Loucy (cell line): ENCODE measurements at regions not wholly inside any gene's neighbourhood (a gene's known extent, or its start where the extent isn't known, plus 50 kb on each side); places are given as distances from the start of the nearest gene placed in this dataset.

Experiments used
- H2AFZ ChIP-seq: fragments of 200-600 bp; sonication (generic); 2 replicates; pipeline ENCODE4 v1.6.0; 2016; ENCODE audit warnings: antibody characterized with exemption, mild to moderate bottlenecking, low read length, moderate library complexity
- H3F3A ChIP-seq: fragments of 200-600 bp; 2 replicates; pipeline ENCODE4 v1.6.0; 2016; ENCODE audit warnings: antibody characterized with exemption, low read depth, mild to moderate bottlenecking
- H3K27me3 ChIP-seq: fragments of 200-600 bp; sonication (generic); 2 replicates; pipeline ENCODE4 v1.6.1; 2014; ENCODE audit warnings: low read length, mild to moderate bottlenecking; ENCODE audit not compliant: insufficient read depth, poor library complexity, severe bottlenecking
- H3K36me3 ChIP-seq: fragments of 200-600 bp; sonication (generic); 2 replicates; pipeline ENCODE4 v1.6.1; 2016; ENCODE audit warnings: low read length; ENCODE audit not compliant: insufficient read depth
- H3K4me1 ChIP-seq: fragments of 200-600 bp; sonication (generic); 2 replicates; pipeline ENCODE4 v1.5.1; 2014; ENCODE audit warnings: low read length, mild to moderate bottlenecking; ENCODE audit not compliant: insufficient read depth, poor library complexity, severe bottlenecking
- H3K4me2 ChIP-seq: fragments of 200-600 bp; sonication (generic); 2 replicates; pipeline ENCODE4 v1.6.0; 2014; ENCODE audit warnings: antibody characterized with exemption, low read length, low read depth, mild to moderate bottlenecking; ENCODE audit not compliant: poor library complexity, severe bottlenecking
- H3K4me3 ChIP-seq: fragments of 200-600 bp; sonication (generic); 2 replicates; pipeline ENCODE4 v1.5.1; 2014; ENCODE audit warnings: low read length, mild to moderate bottlenecking, mixed read lengths; ENCODE audit not compliant: poor library complexity, severe bottlenecking
- H3K79me2 ChIP-seq: fragments of 200-600 bp; sonication (generic); 2 replicates; pipeline ENCODE4 v1.6.1; 2014; ENCODE audit warnings: low read length; ENCODE audit not compliant: insufficient read depth
- H3K9ac ChIP-seq: fragments of 200-600 bp; sonication (generic); 2 replicates; pipeline ENCODE4 v1.6.0; 2014; ENCODE audit warnings: mild to moderate bottlenecking, low read depth, low read length, moderate library complexity; ENCODE audit not compliant: poor library complexity, severe bottlenecking
- H3K9me2 ChIP-seq: fragments of 200-600 bp; sonication (generic); replicated peaks from 2 replicates; pipeline ENCODE4 v1.6.1; 2016; ENCODE audit warnings: low read depth, low read length, mixed read lengths
- H3K9me3 ChIP-seq: fragments of 200-600 bp; sonication (generic); 2 replicates; pipeline ENCODE4 v1.6.1; 2014; ENCODE audit warnings: mild to moderate bottlenecking, antibody characterized with exemption, low read length, low read depth; ENCODE audit not compliant: insufficient read depth
- H4K20me1 ChIP-seq: fragments of 200-600 bp; sonication (generic); 2 replicates; pipeline ENCODE4 v1.6.0; 2014; ENCODE audit warnings: antibody characterized with exemption, low read length, mild to moderate bottlenecking; ENCODE audit not compliant: insufficient read depth, poor library complexity, severe bottlenecking
- EZH2phosphoT487 ChIP-seq: fragments of 200-600 bp; IDR thresholded peaks from 2 replicates; pipeline ENCODE4 v1.6.1; 2018; ENCODE audit warnings: antibody characterized with exemption, mild to moderate bottlenecking, moderate library complexity, borderline replicate concordance
- TF ChIP-seq, protein P1 (sequence below): fragments of 200-600 bp; sonication (generic); conservative IDR thresholded peaks from 2 replicates; pipeline ENCODE4 v1.5.1; 2014; ENCODE audit warnings: mild to moderate bottlenecking, antibody characterized with exemption, low read length

- H3K4me3 ChIP-seq = no peak overlapping the region
- H3K9me2 ChIP-seq = no peaks in the 10 kb centered on the region
- H4K20me1 ChIP-seq = no peaks in the 10 kb centered on the region
- no peaks in the 10 kb centered on the region for H3K27me3 ChIP-seq
- no peaks in the 10 kb centered on the region for H3K4me1 ChIP-seq
- H3K9me3 ChIP-seq = no peaks in the 10 kb centered on the region
- no peak overlapping the region for H3K9ac ChIP-seq
- TF ChIP-seq EZH2phosphoT487 = no peak
- TF ChIP-seq, protein P1, sequence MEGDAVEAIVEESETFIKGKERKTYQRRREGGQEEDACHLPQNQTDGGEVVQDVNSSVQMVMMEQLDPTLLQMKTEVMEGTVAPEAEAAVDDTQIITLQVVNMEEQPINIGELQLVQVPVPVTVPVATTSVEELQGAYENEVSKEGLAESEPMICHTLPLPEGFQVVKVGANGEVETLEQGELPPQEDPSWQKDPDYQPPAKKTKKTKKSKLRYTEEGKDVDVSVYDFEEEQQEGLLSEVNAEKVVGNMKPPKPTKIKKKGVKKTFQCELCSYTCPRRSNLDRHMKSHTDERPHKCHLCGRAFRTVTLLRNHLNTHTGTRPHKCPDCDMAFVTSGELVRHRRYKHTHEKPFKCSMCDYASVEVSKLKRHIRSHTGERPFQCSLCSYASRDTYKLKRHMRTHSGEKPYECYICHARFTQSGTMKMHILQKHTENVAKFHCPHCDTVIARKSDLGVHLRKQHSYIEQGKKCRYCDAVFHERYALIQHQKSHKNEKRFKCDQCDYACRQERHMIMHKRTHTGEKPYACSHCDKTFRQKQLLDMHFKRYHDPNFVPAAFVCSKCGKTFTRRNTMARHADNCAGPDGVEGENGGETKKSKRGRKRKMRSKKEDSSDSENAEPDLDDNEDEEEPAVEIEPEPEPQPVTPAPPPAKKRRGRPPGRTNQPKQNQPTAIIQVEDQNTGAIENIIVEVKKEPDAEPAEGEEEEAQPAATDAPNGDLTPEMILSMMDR = no peak
- H2AFZ ChIP-seq = no peak overlapping the region
- H3K36me3 ChIP-seq = no peaks in the 10 kb centered on the region
- H3K79me2 ChIP-seq = no peaks in the 10 kb centered on the region
- H3K4me2 ChIP-seq = no peak overlapping the region
- H3F3A ChIP-seq = no peaks in the 10 kb centered on the region
Observed at GRCh38 chr2:58856100-58856499, 615.0 kb upstream of the FANCL start.

DNA sequence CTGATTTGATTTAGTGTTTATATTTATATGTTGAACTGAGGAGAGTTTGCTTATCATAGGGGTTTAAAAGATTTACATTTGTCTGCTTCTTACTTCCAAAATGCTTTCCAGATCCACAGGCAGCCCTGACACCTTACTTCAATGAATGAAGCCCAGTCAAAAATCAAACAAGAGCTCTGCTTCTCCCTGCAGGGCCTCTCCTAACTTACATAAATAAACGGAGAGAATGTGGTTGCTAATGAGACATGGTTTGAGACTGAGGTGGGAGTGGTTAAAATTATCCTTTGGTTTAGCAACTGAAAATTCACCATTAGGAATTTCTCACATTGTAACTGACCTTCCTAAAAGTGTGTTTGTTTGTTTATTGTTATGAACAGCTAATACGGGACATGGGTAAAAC, 612.3 kb upstream of the FANCL start:
- Histone ChIP-seq H3F3A (no peaks in the 10 kb centered on the region), H3K4me3 (no peak overlapping the region)

DNA sequence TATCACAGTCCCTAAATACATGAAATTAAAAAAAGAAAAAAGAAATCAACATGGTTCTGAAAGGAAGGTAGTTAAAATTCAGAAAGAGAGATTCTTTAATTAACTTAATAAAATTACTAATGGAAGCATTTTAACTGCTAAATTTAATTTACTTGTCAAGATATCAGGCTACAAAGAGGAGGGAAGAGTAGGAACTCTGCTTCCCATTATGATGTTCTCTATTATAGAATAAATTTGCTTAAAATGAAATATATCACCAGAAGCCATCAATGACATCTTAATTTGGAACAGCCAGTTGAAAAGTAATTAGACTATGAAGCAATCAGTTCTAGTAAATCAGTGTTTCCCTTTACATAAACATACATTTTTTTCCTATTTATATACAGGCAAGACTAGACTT, 611.8 kb upstream of the FANCL start:
- no peaks in the 10 kb centered on the region for H3K4me1 ChIP-seq
- H3K9ac ChIP-seq = no peak overlapping the region
- H4K20me1 ChIP-seq = no peaks in the 10 kb centered on the region
- no peak overlapping the region for H2AFZ ChIP-seq
- no peak overlapping the region for H3K4me3 ChIP-seq
- no peaks in the 10 kb centered on the region for H3K79me2 ChIP-seq
- H3K9me2 ChIP-seq = no peaks in the 10 kb centered on the region
- no peaks in the 10 kb centered on the region for H3K27me3 ChIP-seq
- H3K36me3 ChIP-seq = no peaks in the 10 kb centered on the region
- H3F3A ChIP-seq = no peaks in the 10 kb centered on the region
- no peak overlapping the region for H3K4me2 ChIP-seq
- no peak for TF ChIP-seq EZH2phosphoT487
- TF ChIP-seq, protein P1 = no peak
- H3K9me3 ChIP-seq = no peaks in the 10 kb centered on the region

More for the DNA sequence above, 612.3 kb upstream of the FANCL start:
- Histone ChIP-seq H3K9me3 (no peaks in the 10 kb centered on the region), H3K36me3 (no peaks in the 10 kb centered on the region), H3K27me3 (no peaks in the 10 kb centered on the region), H2AFZ (no peak overlapping the region), H3K4me1 (no peaks in the 10 kb centered on the region), H3K79me2 (no peaks in the 10 kb centered on the region), H3K9me2 (no peaks in the 10 kb centered on the region), H4K20me1 (no peaks in the 10 kb centered on the region), H3K4me2 (no peak overlapping the region), H3K9ac (no peak overlapping the region)
- TF ChIP-seq EZH2phosphoT487 = no peak
- TF ChIP-seq, protein P1 = no peak
